ENCODE measurements at regions not wholly inside any gene's neighbourhood (a gene's known extent, or its start where the extent isn't known, plus 50 kb on each side); places are given as distances from the start of the nearest gene placed in this dataset.

DNA sequence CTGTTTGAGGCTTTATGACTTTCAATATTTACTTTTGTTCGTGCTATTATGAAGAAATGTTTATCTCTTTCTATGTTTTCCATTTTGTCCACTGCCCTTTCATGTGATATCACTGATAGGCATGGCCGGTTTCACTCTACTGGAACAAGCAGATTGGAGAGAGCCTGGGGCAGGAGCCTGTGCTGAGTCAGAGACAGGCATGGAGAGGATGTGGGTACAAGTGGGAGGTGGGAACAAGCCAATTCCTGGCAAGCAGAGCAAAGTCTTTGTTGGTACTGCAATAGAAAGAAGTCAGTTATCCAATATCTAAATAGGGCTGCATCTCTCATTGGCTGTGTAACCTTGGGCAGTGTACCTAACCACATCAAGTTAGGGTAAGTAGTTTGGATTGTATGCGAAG lies 545.6 kb upstream of the MAP3K7 start:
- TF ChIP-seq, protein P1, sequence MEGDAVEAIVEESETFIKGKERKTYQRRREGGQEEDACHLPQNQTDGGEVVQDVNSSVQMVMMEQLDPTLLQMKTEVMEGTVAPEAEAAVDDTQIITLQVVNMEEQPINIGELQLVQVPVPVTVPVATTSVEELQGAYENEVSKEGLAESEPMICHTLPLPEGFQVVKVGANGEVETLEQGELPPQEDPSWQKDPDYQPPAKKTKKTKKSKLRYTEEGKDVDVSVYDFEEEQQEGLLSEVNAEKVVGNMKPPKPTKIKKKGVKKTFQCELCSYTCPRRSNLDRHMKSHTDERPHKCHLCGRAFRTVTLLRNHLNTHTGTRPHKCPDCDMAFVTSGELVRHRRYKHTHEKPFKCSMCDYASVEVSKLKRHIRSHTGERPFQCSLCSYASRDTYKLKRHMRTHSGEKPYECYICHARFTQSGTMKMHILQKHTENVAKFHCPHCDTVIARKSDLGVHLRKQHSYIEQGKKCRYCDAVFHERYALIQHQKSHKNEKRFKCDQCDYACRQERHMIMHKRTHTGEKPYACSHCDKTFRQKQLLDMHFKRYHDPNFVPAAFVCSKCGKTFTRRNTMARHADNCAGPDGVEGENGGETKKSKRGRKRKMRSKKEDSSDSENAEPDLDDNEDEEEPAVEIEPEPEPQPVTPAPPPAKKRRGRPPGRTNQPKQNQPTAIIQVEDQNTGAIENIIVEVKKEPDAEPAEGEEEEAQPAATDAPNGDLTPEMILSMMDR (conservative IDR thresholded peaks at IDR 0.05): no peak
- no peak for TF ChIP-seq EZH2 (IDR thresholded peaks at IDR 0.05; ENCODE audit: low read depth)
